Occipital lobe (tissue), 1 donor: ENCODE measurements at regions not wholly inside any gene's neighbourhood (a gene's known extent, or its start where the extent isn't known, plus 50 kb on each side); places are given as distances from the start of the nearest gene placed in this dataset.
"Not testable (repeated sequence)": the region's sequence is repeated elsewhere in the genome, so short reads cannot be mapped to it uniquely, and the experiment has no call there.

ENCODE experiments used
- DNase-seq: peaks from one replicate; lab custom pipeline; 2025; lab: John Stamatoyannopoulos, UW

DNA sequence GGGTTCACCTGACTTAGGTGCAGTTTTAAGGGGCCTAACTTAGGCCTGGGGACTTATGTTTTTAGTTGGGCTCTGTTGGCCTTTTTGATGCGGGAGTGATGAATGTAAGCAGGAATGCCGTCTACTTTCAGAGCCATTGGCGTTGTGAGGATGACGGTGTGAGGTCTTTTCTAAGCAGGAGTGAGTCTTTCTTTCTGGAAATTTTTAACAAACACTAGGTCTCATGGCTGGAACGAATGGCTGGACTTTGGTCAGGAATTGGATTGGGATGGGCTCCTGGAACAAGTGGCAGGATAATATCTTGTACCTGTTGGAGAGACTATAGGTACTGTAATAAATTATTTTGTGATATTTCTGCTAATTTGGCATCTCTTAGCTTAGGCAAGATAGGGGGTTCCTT lies 163.9 kb upstream of the CCZ1B start:
- DNase-seq = not testable (repeated sequence)

DNA sequence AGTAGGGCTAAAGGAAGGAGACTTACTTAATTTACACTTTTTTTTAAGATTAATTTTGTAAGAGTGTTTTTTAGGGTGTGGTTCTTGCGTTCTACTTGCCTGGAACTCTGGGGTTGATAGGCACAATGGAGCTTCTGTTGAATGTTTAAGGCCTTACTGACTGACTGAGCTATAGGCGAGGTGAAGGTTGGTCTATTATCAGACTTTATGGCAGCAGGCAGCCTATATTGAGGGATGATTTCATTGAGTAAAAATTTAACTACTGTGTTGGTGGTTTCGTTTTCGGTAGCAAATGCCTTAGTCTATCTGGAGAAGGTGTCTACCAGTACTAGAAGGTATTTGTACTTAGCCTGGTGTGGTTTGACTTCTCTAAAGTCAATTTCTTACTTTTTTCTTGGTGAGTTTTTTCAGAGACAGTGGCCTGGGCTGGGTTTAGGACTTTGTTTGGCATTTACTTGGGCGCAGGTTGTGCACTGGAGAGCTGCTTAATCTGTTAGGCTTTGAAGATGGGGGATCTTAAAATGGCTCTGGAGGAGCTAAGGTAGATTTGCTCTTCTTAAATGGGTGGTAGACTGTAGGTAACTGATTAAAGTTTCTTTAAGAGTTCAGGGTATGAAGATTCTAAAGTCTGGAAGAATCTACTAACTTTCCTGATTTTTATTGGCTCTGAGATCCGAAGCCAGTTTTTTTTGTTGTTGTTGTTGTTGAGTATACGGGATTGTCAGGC lies 164.5 kb upstream of the CCZ1B start:
- not testable (repeated sequence) for DNase-seq

DNA sequence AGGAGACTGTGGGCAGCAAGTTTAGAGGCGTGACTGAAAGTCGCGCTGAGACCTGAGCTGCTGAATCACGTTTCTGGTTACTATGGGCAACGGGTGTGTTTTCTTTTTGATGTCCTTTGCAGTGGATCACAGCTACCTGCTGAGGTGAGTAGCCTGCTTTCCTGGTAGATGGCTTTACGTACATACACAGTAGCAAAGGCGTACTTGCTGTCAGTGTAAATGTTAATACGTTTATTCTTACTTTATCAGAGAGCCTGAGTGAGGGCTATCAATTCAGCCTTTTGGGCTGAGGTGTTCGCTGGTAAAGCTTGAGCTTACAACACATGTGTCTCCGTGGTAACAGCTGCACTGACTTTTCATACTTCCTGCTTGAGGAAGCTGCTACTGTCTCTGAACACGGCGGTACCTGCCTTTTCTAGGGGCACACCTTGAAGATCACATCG lies 165.1 kb upstream of the CCZ1B start:
- not testable (repeated sequence) for DNase-seq

DNA sequence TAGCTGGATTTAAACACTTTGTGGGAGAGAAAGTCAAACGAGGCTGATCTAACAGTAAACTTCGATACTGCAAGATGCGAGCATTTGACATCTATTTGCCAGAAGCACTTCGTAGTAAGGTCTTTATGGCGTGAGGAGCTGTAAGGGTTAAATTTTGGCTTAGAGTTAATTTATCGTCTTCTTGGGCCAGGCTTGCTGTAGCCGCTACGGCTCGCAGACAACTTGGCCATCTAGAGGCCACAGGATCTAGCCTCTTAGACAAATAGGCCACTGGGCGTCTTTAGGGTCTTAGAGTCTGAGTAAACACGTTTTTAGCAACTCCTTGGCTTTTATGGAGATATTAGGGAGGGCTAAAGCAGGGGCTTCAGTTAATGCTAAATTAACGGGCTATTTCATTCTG lies 165.6 kb upstream of the CCZ1B start:
- not testable (repeated sequence) for DNase-seq

DNA sequence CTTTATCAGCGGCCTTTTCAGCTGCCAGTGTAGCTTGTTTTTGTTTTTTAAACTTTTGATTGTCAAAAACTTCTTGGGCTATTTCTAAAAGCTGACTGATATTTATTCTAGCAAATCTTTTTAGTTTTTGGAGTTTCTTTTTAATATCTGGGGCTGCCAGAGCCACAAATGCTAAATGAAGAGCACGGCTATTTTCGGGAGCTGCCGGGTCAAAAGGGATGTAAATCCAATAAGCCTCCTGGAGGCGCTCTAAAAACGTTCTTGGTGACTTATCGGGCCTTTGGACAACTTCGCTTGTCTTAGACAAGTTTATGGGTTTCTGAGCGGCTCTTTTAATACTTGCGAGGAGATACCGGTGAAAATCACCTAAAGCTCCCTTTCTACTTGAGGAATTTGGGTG lies 166.1 kb upstream of the CCZ1B start:
- not testable (repeated sequence) for DNase-seq

DNA sequence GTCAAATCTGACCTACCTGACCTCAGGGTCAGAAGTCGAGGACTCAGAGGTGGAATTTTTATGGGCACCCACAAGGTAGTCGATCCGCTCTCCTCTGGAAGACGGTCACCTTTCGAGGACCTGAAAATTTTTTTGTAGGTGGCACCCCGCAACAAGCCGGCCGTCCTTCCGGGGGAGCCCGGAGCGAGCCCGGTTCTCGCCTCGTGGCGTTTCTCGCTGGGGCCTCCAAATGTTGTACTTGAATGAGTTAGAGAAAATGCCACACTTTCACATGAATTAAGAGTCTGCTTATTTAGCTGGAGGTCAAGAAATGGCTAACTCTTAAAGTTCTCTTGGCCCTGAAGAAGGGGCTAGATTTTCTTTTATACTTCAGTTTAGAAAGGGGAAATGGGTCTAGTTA lies 169.0 kb upstream of the CCZ1B start:
- not testable (repeated sequence) for DNase-seq

DNA sequence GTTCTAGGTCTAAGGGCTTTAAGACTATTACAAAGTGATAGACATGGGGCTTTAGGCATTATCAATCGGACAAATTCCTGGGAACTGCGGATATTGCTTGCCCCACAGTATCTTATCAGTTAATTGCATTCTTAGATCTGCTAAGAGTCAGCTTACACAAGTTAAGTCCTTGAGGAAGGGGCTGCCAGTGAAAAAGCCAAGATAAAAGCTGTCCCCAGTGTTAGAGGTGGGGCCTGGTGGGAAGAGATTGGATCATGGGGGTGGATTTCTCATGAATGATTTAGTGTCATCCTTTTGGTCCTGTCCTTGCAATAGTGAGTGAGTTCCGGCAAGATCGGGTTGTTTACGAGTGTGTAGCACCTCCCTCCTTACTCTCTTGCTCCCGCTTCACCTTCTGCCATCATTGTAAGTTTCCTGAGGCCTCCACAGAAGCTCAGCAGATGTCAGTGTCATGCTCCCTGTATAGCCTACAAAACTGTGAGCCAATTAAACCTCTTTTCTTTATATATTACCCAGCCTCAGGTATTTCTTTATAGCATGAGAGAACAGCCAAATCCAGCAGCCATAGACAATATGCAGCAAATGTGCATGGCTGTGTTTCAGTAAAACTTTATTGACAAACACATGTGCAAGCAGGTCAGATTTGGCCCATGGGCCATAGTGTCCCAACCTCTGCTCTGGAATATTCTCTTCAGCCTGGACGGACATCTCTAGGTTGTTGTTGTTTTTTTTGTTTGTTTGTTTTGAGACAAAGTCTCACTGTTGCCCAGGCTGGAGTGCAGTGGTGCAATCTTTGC lies 169.6 kb upstream of the CCZ1B start:
- DNase-seq = not testable (repeated sequence)

DNA sequence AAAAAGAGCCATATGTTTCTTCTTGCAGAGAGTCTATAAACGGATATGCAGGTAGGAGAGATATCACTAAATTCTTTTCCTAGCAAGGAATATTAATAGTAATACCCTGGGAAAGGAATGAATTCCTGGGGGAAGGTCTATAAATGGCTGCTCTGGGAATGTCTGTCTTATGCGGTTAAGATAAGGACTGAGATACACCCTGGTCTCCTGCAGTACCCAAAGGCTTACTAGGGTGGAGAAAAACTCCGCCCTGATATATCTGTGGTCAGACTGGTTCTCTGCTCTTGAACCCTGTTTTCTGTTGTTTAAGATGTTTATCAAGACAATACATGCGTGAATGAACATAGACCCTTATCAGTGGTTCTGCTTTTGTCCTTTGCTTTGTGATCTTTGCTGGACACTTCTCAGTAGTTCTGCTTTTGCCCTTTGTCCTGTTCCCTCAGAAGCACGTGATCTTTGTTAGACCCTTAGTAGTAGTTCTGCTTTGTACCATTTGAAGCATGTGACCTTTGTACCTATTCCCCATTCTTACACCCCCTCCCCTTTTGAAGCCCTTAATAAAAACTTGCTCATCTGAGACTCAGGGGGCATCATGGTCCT lies 173.1 kb upstream of the CCZ1B start:
- not testable (repeated sequence) for DNase-seq

DNA sequence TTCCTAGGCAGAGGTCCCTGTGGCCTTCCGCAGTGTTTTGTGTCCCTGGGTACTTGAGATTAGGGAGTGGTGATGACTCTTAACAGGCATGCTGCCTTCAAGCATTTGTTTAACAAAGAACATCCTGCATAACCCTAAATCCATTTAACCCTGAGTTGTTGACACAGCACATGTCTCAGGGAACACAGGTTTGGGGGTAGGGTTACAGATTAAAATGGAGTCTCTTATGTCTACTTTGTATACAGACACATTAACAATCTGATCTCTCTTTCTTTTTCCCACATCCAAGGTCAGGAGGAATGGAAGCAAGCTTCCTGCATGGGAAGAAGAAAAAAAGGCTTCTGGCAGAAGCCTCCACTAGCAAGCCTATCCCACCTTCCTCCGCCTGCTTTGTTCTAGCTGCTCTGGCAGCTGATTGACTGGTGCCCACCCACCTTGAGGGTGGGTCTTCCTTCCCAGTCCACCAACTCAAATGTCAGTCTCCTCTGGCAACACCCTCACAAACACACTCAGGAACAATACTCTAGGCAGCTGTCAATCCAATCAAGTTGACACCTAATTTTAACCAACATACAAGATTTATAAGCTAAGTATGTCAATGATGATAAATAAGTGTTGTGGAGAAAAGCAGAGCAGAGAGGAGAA lies 176.5 kb upstream of the CCZ1B start:
- no peak for DNase-seq

DNA sequence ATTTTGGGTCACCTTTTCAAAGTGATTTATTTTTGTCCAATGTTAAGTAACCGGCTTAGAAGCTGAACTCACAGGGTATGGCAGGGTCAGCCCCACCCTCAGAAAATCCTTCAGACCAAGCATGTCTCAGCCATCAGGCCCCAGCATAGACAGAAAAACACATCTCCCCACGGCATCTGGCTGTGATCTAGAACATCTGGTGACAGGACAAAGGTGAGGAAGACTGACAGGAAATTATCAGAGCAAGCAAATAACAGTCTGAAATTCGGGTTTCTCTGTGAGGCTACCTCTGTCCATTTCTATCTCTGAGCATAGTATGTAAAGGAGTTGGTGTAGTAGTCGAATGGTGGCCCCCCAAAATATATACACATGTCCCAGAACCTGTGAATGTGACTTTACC lies 177.0 kb upstream of the C1GALT1 start:
- DNase-seq = no peak

DNA sequence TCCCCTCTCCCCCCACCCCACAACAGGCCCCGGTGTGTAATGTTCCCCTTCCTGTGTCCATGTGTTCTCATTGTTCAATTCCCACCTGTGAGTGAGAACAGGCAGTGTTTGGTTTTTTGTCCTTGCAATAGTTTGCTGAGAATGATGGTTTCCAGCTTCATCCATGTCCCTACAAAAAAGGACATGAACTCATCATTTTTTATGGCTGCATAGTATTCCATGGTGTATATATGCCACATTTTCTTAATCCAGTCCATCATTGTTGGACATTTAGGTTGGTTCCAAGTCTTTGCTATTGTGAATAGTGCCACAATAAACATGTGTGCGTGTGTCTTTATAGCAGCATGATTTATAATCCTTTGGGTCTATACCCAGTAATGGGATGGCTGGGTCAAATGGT lies 176.4 kb upstream of the C1GALT1 start:
- DNase-seq = not testable (repeated sequence)

DNA sequence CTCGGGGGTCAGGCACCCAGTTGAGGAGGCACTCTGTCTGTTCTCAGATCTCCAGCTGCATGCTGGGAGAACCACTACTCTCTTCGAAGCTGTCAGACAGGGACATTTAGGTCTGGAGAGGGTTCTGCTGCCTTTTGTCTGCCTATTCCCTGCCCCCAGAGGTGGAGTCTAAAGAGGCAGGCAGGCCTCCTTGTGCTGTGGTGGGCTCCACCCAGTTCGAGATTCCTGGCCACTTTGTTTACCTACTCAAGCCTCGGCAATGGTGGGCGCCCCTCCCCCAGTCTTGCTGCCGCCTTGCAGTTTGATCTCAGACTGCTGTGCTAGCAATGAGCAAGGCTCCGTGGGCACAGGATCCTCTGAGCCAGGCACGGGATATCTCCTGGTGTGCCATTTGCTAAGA lies 171.1 kb upstream of the C1GALT1 start:
- DNase-seq = not testable (repeated sequence)

DNA sequence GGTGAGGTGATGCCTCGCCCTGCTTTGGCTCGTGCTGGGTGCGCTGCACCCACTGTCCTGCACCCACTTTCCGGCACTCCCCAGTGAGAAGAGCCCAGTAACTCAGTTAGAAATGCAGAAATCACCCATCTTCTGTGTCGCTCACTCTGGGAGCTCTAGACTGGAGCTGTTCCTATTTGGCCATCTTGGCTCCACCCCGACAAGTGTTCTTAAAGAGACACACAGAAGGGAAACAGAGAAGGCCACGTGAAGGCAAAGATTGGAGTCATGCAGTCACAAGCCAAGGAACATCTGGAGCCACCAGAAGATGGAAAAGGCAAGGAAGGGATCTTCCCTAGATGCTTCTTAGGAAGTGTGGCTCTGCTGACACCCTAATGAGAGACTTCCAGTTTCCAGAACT lies 170.6 kb upstream of the C1GALT1 start:
- DNase-seq = not testable (repeated sequence)

DNA sequence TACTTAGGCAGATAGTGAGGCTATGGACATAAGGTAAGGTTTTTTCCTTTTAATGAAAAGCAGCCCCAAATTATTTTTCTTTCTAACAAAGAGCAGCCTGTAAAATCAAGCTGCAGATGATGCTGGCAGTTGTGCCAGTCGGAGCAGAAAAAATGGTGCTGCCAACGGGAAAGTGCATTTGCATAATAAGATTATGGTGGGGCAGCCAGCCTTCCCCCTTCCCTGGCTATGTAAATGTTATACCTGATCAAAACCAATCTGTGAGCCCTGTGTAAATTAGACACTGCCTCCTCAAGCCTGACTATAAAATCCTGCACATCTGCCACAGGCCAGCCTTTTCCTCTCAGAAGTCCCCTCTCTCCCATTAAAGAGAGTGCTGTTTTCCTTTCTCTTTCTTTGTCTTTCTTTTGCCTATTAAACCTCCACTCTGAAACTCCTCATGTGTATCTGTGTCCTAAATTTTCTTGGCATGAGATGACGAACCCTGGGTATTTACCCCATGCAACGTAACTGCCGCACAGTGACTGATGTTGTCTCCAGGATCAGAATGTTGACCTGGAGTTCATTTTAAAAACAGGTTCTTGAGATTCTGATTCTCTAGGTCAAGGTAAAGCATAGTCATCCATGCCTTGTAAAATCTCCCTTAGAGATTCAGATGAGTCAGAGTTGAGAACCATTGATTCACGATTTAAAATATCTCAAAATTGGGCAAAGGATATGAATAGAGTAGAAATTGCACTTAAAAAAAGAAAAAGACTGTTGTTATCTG lies 167.3 kb upstream of the C1GALT1 start:
- no peak for DNase-seq

DNA sequence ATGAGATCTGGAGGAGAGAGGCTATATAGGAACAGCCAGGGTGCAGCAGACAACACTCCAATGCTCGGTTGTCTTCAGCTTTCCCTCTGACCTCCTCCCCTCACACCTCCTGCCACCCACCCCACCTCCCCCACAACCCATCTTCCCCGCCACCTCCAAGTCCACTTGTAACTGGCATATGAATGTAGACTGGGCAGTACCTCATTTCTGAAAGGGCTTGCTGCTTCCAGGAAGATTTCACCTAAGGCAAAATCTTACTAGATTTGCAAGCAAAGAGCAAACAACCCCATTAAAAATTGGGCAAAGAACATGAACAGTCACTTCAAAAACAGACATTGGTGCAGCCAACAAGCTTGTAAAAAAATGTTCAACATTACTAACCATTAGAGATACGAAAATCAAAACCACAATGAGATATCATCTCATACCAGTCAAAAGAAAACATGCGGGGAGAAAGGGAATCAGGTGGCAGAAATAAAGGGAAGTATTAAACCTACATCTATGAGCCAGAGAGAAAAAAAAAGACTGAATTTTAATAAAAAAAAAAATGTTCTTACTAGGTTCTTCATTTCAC lies 164.6 kb upstream of the C1GALT1 start:
- no peak for DNase-seq

DNA sequence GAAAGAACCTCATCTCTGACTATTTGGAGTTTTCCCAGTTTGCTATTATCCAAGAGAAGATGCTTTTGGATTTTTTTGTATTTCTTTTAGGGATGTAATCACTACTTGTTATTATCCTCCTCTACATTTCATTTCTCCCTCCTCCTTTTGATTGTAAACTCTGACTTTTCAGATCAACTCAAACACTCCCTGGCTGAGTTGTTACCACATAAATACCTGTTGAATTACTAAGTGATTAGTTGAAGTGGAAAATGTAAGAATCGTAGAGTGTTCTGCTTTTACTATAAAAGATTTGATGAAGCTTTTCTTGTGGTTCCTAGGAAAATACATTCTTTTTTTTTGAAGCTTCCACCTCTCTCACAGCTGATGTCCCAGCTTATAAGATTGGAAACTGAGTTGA lies 164.1 kb upstream of the C1GALT1 start:
- DNase-seq = no peak

DNA sequence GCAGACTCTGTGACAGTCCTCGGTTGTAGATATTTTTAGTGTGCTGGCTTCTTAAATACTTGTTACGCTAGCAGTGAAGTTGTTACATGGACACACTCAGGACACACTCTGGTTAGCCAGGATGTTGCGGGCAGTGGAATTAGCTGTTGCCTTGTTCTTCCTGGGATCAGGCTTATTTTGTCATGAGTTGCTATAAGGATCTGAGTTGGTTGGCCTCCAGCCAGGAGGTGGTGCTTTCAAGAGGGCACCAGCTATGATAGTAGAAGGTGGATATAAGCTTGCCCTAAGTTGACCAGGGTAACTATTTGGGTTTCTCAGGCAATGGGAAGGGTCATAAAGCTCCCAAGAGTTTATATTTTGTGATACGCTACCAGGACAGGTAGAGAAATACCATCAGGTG lies 150.1 kb upstream of the C1GALT1 start:
- no peak for DNase-seq

DNA sequence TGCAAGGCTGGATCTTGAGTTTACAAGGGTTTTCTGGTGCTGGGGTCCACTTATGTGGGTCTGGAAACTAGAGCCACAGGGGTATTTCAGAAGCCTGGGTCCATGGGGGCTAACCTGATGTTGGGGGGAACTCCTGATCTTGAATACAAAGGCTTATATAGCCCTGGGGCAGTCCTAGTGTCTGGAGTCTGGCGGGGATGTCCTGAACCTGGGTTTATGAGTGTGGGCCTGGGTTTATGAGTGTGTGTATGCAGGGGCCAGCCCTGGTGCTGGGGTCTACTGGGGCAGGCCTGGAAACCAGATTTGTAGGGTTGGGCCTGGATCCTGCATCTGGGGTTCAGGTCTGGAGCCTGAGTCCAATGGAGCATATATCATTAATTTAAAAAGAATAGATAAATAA lies 146.5 kb upstream of the C1GALT1 start:
- DNase-seq = no peak

DNA sequence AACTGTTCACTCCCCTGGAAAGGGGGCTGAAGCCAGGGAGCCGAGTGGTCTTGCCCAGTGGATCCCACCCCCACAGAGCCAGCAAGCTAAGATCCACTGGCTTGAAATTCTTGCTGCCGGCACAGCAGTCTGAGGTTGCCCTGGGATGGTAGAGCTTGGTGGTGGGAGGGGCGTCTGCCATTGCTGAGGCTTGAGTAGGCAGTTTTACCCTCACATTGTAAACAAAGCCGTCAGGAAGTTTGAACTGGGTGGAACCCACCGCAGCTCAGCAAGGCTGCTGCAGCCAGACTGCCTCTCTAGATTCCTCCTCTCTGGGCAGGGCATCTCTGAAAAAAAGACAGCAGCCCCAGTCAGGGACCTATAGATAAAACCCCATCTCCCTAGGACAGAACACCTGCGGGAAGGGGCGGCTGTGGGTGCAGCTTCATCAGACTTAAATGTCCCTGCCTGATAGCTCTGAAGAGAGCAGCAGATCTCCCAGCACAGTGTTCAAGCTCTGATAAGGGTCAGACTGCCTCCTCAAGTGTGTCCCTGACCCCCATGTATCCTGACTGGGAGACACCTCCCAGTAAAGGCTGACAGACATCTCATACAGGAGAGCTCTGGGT lies 140.0 kb upstream of the C1GALT1 start:
- DNase-seq = not testable (repeated sequence)

DNA sequence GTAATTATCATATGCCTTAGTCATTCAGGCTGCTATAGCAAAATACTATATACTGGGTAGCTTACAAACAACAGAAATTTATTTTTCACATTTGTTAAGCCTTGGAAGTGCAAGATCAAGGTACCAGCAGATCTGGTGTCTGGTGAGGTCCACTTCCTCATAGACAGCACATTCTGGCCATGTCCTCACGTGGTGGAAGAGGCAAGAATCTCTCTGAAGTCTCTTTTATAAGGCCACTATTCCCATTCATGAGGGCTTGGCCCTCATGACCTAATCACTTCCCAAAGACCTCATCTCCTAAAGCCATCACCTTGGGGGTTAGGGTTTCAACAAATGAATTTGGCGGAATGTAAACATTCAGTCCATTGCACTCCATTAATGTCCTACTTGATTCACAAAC lies 137.5 kb upstream of the C1GALT1 start:
- no peak for DNase-seq
